H1 (cell line): ENCODE measurements at regions not wholly inside any gene's neighbourhood (a gene's known extent, or its start where the extent isn't known, plus 50 kb on each side); places are given as distances from the start of the nearest gene placed in this dataset.

Source experiments
- CTCF ChIA-PET: fragments of 300-600 bp; sonication (Branson Sonifier 250); formaldehyde crosslinking; loops from one replicate; lab custom pipeline; 2021; ENCODE audit not compliant: partially characterized antibody; lab: Charles Lee
- POLR2A ChIA-PET: fragments of 300-600 bp; sonication (Branson Sonifier 250); formaldehyde crosslinking; loops from one replicate; lab custom pipeline; 2021; ENCODE audit warnings: inconsistent platforms; ENCODE audit not compliant: partially characterized antibody; lab: Charles Lee
- DNase-seq, 2 experiments: peaks; one replicate each; pipeline versions ENCODE4 v3.0.0 to v3.0.0-alpha.2; 2010 to 2022; ENCODE audit warnings: low spot score in 2 of 2, low read depth in 1 of 2, mixed read lengths in 1 of 2
- FAIRE-seq: peaks from 2 replicates; lab custom pipeline; 2011; peaks lifted over from hg19 to GRCh38; lab: Jason Lieb, UNC
- H2AFZ ChIP-seq: 2 replicates; pipeline ENCODE4 v1.8.1; 2012; ENCODE audit warnings: low read length, inconsistent platforms
- H2AK5ac ChIP-seq: 2 replicates; pipeline ENCODE4 v1.6.1; 2013; ENCODE audit warnings: low read depth, low read length
- H2BK120ac ChIP-seq: replicated peaks from 2 replicates; pipeline ENCODE3; 2013; ENCODE audit warnings: low read depth, low read length, inconsistent platforms
- H2BK12ac ChIP-seq: 2 replicates; pipeline ENCODE4 v1.6.1; 2013; ENCODE audit warnings: low read depth, low read length
- H2BK15ac ChIP-seq: 2 replicates; pipeline ENCODE4 v1.6.1; 2013; ENCODE audit warnings: low read length
- H2BK20ac ChIP-seq: 2 replicates; pipeline ENCODE4 v1.6.1; 2013; ENCODE audit warnings: low read length
- H2BK5ac ChIP-seq: 2 replicates; pipeline ENCODE4 v1.6.1; 2013; ENCODE audit warnings: low read depth, low read length
- H3K14ac ChIP-seq: 2 replicates; pipeline ENCODE4 v1.6.1; 2013; ENCODE audit warnings: inconsistent platforms; ENCODE audit not compliant: insufficient read length
- H3K18ac ChIP-seq: 2 replicates; pipeline ENCODE4 v1.6.1; 2013; ENCODE audit warnings: low read length; ENCODE audit errors: extremely low read depth
- H3K23ac ChIP-seq: 2 replicates; pipeline ENCODE4 v1.6.1; 2013; ENCODE audit warnings: inconsistent platforms; ENCODE audit not compliant: insufficient read length
- H3K23me2 ChIP-seq: 2 replicates; pipeline ENCODE4 v1.6.1; 2013; ENCODE audit warnings: low read depth, low read length
- H3K27ac ChIP-seq: 2 replicates; pipeline ENCODE4 v1.6.1; 2011; ENCODE audit warnings: low read depth, low read length, inconsistent platforms
- H3K27me3 ChIP-seq, 4 experiments: replicated peaks in 1 of 4; 1 replicate in 1 of 4; 2 replicates in 3 of 4; pipeline versions ENCODE4 v1.6.1 to v1.8.1; 2011 to 2013; ENCODE audit warnings: low read length in 3 of 4, mild to moderate bottlenecking in 3 of 4, inconsistent platforms in 2 of 4, mixed read lengths in 2 of 4, moderate library complexity in 1 of 4; ENCODE audit not compliant: control insufficient read depth in 3 of 4, insufficient read depth in 3 of 4; ENCODE audit errors: extremely low read depth in 1 of 4
- H3K36me3 ChIP-seq, 4 experiments: 2 replicates each; pipeline versions ENCODE4 v1.6.1 to v1.8.1; 2011 to 2013; ENCODE audit warnings: mild to moderate bottlenecking in 4 of 4, low read length in 3 of 4, moderate library complexity in 2 of 4, control low read depth in 1 of 4, inconsistent platforms in 1 of 4; ENCODE audit not compliant: insufficient read depth in 4 of 4, control insufficient read depth in 2 of 4
- H3K4ac ChIP-seq: replicated peaks from 2 replicates; pipeline ENCODE3; 2013; ENCODE audit warnings: low read length, low read depth, mixed read lengths, inconsistent platforms; ENCODE audit not compliant: insufficient read length
- H3K4me1 ChIP-seq, 4 experiments: replicated peaks in 1 of 4; 1 replicate in 1 of 4; 2 replicates in 3 of 4; pipeline versions ENCODE4 v1.6.1 to v1.8.1; 2011 to 2013; ENCODE audit warnings: low read length in 3 of 4, inconsistent platforms in 2 of 4, mixed read lengths in 1 of 4; ENCODE audit not compliant: insufficient read depth in 4 of 4, control insufficient read depth in 3 of 4
- H3K4me2 ChIP-seq, 2 experiments: 2 replicates each; pipeline versions ENCODE4 v1.6.1 to v1.8.1; 2011 to 2013; ENCODE audit warnings: low read depth in 2 of 2, low read length in 2 of 2, control low read depth in 1 of 2, inconsistent platforms in 1 of 2, mild to moderate bottlenecking in 1 of 2; ENCODE audit not compliant: insufficient read depth in 1 of 2
- H3K4me3 ChIP-seq, 4 experiments: fragments of 200-600, 300-600 bp in 1 of 4; sonication (generic), shearing (Covaris generic), sonication (Bioruptor Twin) in 1 of 4; 2 replicates each; pipeline versions ENCODE4 v1.5.1 to v1.8.1; 2011 to 2016; ENCODE audit warnings: low read length in 4 of 4, low read depth in 3 of 4, control low read depth in 2 of 4, inconsistent platforms in 2 of 4, mild to moderate bottlenecking in 2 of 4, mixed read lengths in 1 of 4, moderate library complexity in 1 of 4; ENCODE audit not compliant: insufficient read depth in 2 of 4; ENCODE audit errors: extremely low read depth in 1 of 4
- H3K56ac ChIP-seq: replicated peaks from 2 replicates; pipeline ENCODE3; 2013; ENCODE audit warnings: low read depth, mild to moderate bottlenecking, mixed read lengths, low read length, inconsistent platforms; ENCODE audit not compliant: insufficient read length
- H3K79me1 ChIP-seq: 2 replicates; pipeline ENCODE4 v1.6.1; 2013; ENCODE audit warnings: low read depth, low read length, control low read depth
- H3K79me2 ChIP-seq, 2 experiments: 2 replicates each; pipeline versions ENCODE4 v1.6.1 to v1.8.1; 2012 to 2013; ENCODE audit warnings: low read length in 2 of 2, mild to moderate bottlenecking in 2 of 2, inconsistent platforms in 1 of 2; ENCODE audit not compliant: insufficient read depth in 2 of 2, control insufficient read depth in 1 of 2
- H3K9ac ChIP-seq, 4 experiments: replicated peaks in 1 of 4; 1 replicate in 1 of 4; 2 replicates in 3 of 4; pipeline versions ENCODE4 v1.6.1 to v1.8.1; 2011 to 2013; ENCODE audit warnings: low read depth in 3 of 4, low read length in 3 of 4, control low read depth in 2 of 4, mild to moderate bottlenecking in 2 of 4, moderate library complexity in 2 of 4, inconsistent platforms in 1 of 4; ENCODE audit errors: extremely low read depth in 1 of 4
- H3K9me3 ChIP-seq, 2 experiments: 2 replicates each; pipeline versions ENCODE4 v1.6.1 to v1.8.1; 2012 to 2013; ENCODE audit warnings: mild to moderate bottlenecking in 2 of 2, moderate library complexity in 2 of 2, control low read depth in 1 of 2, inconsistent platforms in 1 of 2, low read depth in 1 of 2, low read length in 1 of 2, mixed read lengths in 1 of 2; ENCODE audit not compliant: insufficient read depth in 2 of 2
- H4K20me1 ChIP-seq, 2 experiments: replicated peaks in 1 of 2; 2 replicates each; pipeline versions ENCODE3 to v1.8.1; 2011 to 2013; ENCODE audit warnings: inconsistent platforms in 2 of 2, low read length in 2 of 2, mild to moderate bottlenecking in 1 of 2; ENCODE audit not compliant: insufficient read depth in 2 of 2, control insufficient read depth in 1 of 2
- H4K5ac ChIP-seq: 2 replicates; pipeline ENCODE4 v1.6.1; 2013; ENCODE audit warnings: low read length, low read depth, mixed read lengths, inconsistent platforms; ENCODE audit not compliant: insufficient read length
- H4K8ac ChIP-seq: 2 replicates; pipeline ENCODE4 v1.8.0; 2013; ENCODE audit warnings: mild to moderate bottlenecking, moderate library complexity, low read length, inconsistent platforms; ENCODE audit not compliant: insufficient read depth; ENCODE audit errors: extremely low read depth
- H4K91ac ChIP-seq: replicated peaks from 2 replicates; pipeline ENCODE3; 2013; ENCODE audit warnings: low read length, mixed read lengths, inconsistent platforms; ENCODE audit not compliant: insufficient read length
- ATF2 ChIP-seq: IDR thresholded peaks from 2 replicates; pipeline ENCODE4 v1.6.1; 2012; ENCODE audit warnings: low read length, inconsistent platforms
- RNF2 ChIP-seq: fragments of 200-900, 300-1000 bp; sonication (generic); IDR thresholded peaks from 2 replicates; pipeline ENCODE4 v1.7.1; 2016; ENCODE audit warnings: borderline replicate concordance, low read depth, mild to moderate bottlenecking, antibody characterized with exemption, low read length; ENCODE audit not compliant: poor library complexity, severe bottlenecking; ENCODE audit errors: missing control alignments
- RXRA ChIP-seq: IDR thresholded peaks from 2 replicates; pipeline ENCODE4 v1.6.1; 2011; ENCODE audit warnings: low read depth, mild to moderate bottlenecking, low read length, moderate library complexity; ENCODE audit not compliant: insufficient read depth
- ZNF274 ChIP-seq: IDR thresholded peaks from 2 replicates; pipeline ENCODE4 v1.7.0; 2012; ENCODE audit warnings: low read length, borderline replicate concordance; ENCODE audit errors: extremely low read depth
- WGBS, 2 experiments: shearing (Covaris generic) in 1 of 2; methylation state at CpG; one replicate each; pipeline versions ENCODE4 v1.1.6 to v1.1.7; 2013 to 2015; ENCODE audit warnings: low lambda C conversion rate in 2 of 2, mixed read lengths in 2 of 2, inconsistent platforms in 1 of 2, low coverage in 1 of 2, missing lambda C conversion rate in 1 of 2; ENCODE audit not compliant: insufficient replicate concordance in 2 of 2, insufficient coverage in 1 of 2, insufficient read length in 1 of 2; ENCODE audit errors: extremely low coverage in 1 of 2, missing lambda C conversion rate in 1 of 2; 5-methylcytosine and 5-hydroxymethylcytosine counted together

- H4K8ac ChIP-seq = no peak overlapping the region
- H3K56ac ChIP-seq = no peak overlapping the region
- WGBS, 2 experiments = 90% methylated on average over 2 of the region's 2 CpGs; no CpG with 5 or more reads in 1 of the 2 experiments
- H3K27me3 ChIP-seq = no peaks in the 10 kb centered on the region
- no peak overlapping the region for H3K4me3 ChIP-seq
- no peak overlapping the region for H3K23ac ChIP-seq
- CTCF ChIA-PET = no interaction called here
- POLR2A ChIA-PET = no interaction called here
- no peak overlapping the region for H2BK15ac ChIP-seq
- H2BK5ac ChIP-seq = no peak overlapping the region
- H3K4ac ChIP-seq = no peak overlapping the region
- H3K79me2 ChIP-seq = no peaks in the 10 kb centered on the region
- H3K4me2 ChIP-seq = no peak overlapping the region
- H2AFZ ChIP-seq = no peak overlapping the region
- H2BK120ac ChIP-seq = no peak overlapping the region
- no peaks in the 10 kb centered on the region for H3K36me3 ChIP-seq
- no peak for FAIRE-seq
- no peaks in the 10 kb centered on the region; the same call in 1 of the 2 replicates for H3K23me2 ChIP-seq
- no peak overlapping the region for H2BK20ac ChIP-seq
- no peak overlapping the region for H2AK5ac ChIP-seq
- H3K4me1 ChIP-seq = no peaks in the 10 kb centered on the region
- H3K9ac ChIP-seq = no peak overlapping the region
- no peaks in the 10 kb centered on the region for H4K20me1 ChIP-seq
- no peak overlapping the region for H3K14ac ChIP-seq
- no peak overlapping the region for H4K91ac ChIP-seq
- no peak overlapping the region for H2BK12ac ChIP-seq
- no peak overlapping the region for H3K18ac ChIP-seq
- H3K79me1 ChIP-seq = no peaks in the 10 kb centered on the region
- H3K27ac ChIP-seq = no peak overlapping the region
- H3K9me3 ChIP-seq = no peaks in the 10 kb centered on the region
- no peak for DNase-seq
- no peak overlapping the region for H4K5ac ChIP-seq
- no peak for TF ChIP-seq RNF2
- TF ChIP-seq RXRA = no peak
- no peak for TF ChIP-seq ATF2
- no peak for TF ChIP-seq ZNF274
Measured at GRCh38 chr2:226308323-226308680, 491.3 kb downstream of the IRS1 start.
